GM12875 (cell line): ENCODE measurements at regions not wholly inside any gene's neighbourhood (a gene's known extent, or its start where the extent isn't known, plus 50 kb on each side); places are given as distances from the start of the nearest gene placed in this dataset.

Experiments used
- H3K4me3 ChIP-seq: one replicate; pipeline ENCODE4 v1.5.1; 2011; ENCODE audit warnings: low read depth, low read length, control low read depth
- CTCF ChIP-seq: IDR thresholded peaks from 2 replicates; pipeline ENCODE4 v1.5.1; 2011; ENCODE audit warnings: low read depth, mild to moderate bottlenecking, control low read depth, inconsistent platforms, low read length, moderate library complexity, borderline replicate concordance; ENCODE audit not compliant: insufficient read depth

- H3K4me3 ChIP-seq: no peak overlapping the region
- no peak for TF ChIP-seq CTCF
Measured at GRCh38 chr6:48782225-48782624, 671.2 kb upstream of the PTCHD4 start.

- TF ChIP-seq CTCF: no peak
- H3K4me3 ChIP-seq: no peak overlapping the region
Measured at GRCh38 chr6:48777411-48777810, 666.4 kb upstream of the PTCHD4 start.

GRCh38 chr6:48775157-48775556, 664.2 kb upstream of the PTCHD4 start:
- no peak for TF ChIP-seq CTCF
- no peak overlapping the region for H3K4me3 ChIP-seq

GRCh38 chr6:48774276-48774675, 663.3 kb upstream of the PTCHD4 start:
- H3K4me3 ChIP-seq: no peak overlapping the region
- TF ChIP-seq CTCF: no peak

GRCh38 chr6:48766349-48766748, 655.4 kb upstream of the PTCHD4 start:
- TF ChIP-seq CTCF: no peak
- no peak overlapping the region for H3K4me3 ChIP-seq

GRCh38 chr6:48765352-48765961, 654.5 kb upstream of the PTCHD4 start:
- H3K4me3 ChIP-seq: no peak overlapping the region
- peak; percentile 7; the same call in 1 of the 2 replicates for TF ChIP-seq CTCF

- no peak overlapping the region for H3K4me3 ChIP-seq
- no peak for TF ChIP-seq CTCF
Measured at GRCh38 chr6:48764286-48765044, 653.5 kb upstream of the PTCHD4 start.
